Tibial artery (tissue), 4 donors: ENCODE measurements at regions not wholly inside any gene's neighbourhood (a gene's known extent, or its start where the extent isn't known, plus 50 kb on each side); places are given as distances from the start of the nearest gene placed in this dataset.

ENCODE experiments used
- DNase-seq, 2 donors: peaks; one replicate each; pipeline ENCODE4 v3.0.0-alpha.2; 2019
- H3K27ac ChIP-seq, 2 donors: fragments of 200-600 bp; sonication (generic) in 1 of 2; 1 replicate in 1 of 2; 2 replicates in 1 of 2; pipeline ENCODE4 v1.5.1; 2018 to 2019; ENCODE audit warnings: mild to moderate bottlenecking in 1 of 2
- H3K27me3 ChIP-seq, 2 donors: fragments of 200-600 bp; sonication (generic) in 1 of 2; one replicate each; pipeline versions ENCODE4 v1.5.1 to v1.6.0; 2016 to 2019
- H3K36me3 ChIP-seq, 3 donors: fragments of 200-600 bp; sonication (generic) in 2 of 3; one replicate each; pipeline ENCODE4 v1.5.1; 2016 to 2019; ENCODE audit warnings: mild to moderate bottlenecking in 2 of 3
- H3K4me1 ChIP-seq, 4 donors: fragments of 200-600 bp; sonication (generic) in 2 of 4; 1 replicate in 3 of 4; 2 replicates in 1 of 4; pipeline ENCODE4 v1.5.1; 2016 to 2019
- H3K4me3 ChIP-seq, 2 donors: fragments of 200-600 bp; sonication (generic) in 1 of 2; 1 replicate in 1 of 2; 2 replicates in 1 of 2; pipeline ENCODE4 v1.5.1; 2018 to 2019; ENCODE audit warnings: mild to moderate bottlenecking in 2 of 2
- H3K9me3 ChIP-seq, 3 donors: fragments of 200-600 bp; sonication (generic) in 1 of 3; one replicate each; pipeline ENCODE4 v1.5.1; 2016 to 2019
- CTCF ChIP-seq, 2 experiments: fragments of 200-600 bp in 1 of 2; fragments of 450-650 bp in 1 of 2; IDR thresholded peaks; one replicate each; pipeline ENCODE4 v1.5.1; 2017 to 2019; ENCODE audit warnings: antibody characterized with exemption in 2 of 2, mild to moderate bottlenecking in 1 of 2, moderate library complexity in 1 of 2
- intact Hi-C: fragments of 100-400 bp; cut with DNase I; formaldehyde crosslinking; loops from one replicate; pipeline ENCODE4 v1.15.0; 2023; ENCODE audit warnings: low total_unique reads

GRCh38 chr13:29693275-29693945 is 97.9 kb upstream of the SLC7A1 start:
- Histone ChIP-seq H3K27ac (no peak overlapping the region), H3K4me3 (no peak overlapping the region), H3K9me3 (no peaks in the 10 kb centered on the region), H3K36me3 (no peaks in the 10 kb centered on the region), H3K27me3 (no peaks in the 10 kb centered on the region), H3K4me1 (peaks cover 0 to 3% (median 1%) of the 10 kb centered on the region in 4 donors)
- intact Hi-C loops: no loop called here
- DNase-seq: no peak
- TF ChIP-seq CTCF (IDR thresholded peaks at IDR 0.05): no peak

GRCh38 chr13:29689548-29689947 is 94.1 kb upstream of the SLC7A1 start:
- intact Hi-C loops: no loop called here
- no peaks in the 10 kb centered on the region for H3K9me3 ChIP-seq
- no peak for TF ChIP-seq CTCF (IDR thresholded peaks at IDR 0.05)

GRCh38 chr13:29688193-29688592 is 92.7 kb upstream of the SLC7A1 start:
- Histone ChIP-seq H3K27ac (no peak overlapping the region), H3K36me3 (no peaks in the 10 kb centered on the region), H3K9me3 (no peaks in the 10 kb centered on the region), H3K4me1 (peaks cover 0 to 8% (median 6%) of the 10 kb centered on the region in 4 donors), H3K4me3 (no peak overlapping the region), H3K27me3 (no peaks in the 10 kb centered on the region)
- intact Hi-C loops: no loop called here
- TF ChIP-seq CTCF (IDR thresholded peaks at IDR 0.05): no peak
- DNase-seq: no peak

More at GRCh38 chr13:29689548-29689947, 94.1 kb upstream of the SLC7A1 start:
- DNase-seq: no peak
- H3K27me3 ChIP-seq: no peaks in the 10 kb centered on the region
- H3K4me3 ChIP-seq: no peak overlapping the region
- no peaks in the 10 kb centered on the region for H3K36me3 ChIP-seq
- H3K27ac ChIP-seq: no peak overlapping the region
- peaks cover 0 to 8% (median 6%) of the 10 kb centered on the region in 4 donors for H3K4me1 ChIP-seq

- intact Hi-C loops: no loop called here
- Histone ChIP-seq H3K36me3 (no peaks in the 10 kb centered on the region), H3K9me3 (no peaks in the 10 kb centered on the region), H3K27ac (no peak overlapping the region), H3K4me3 (no peak overlapping the region), H3K27me3 (peaks cover 0 to 6% of the 10 kb centered on the region in 2 donors), H3K4me1 (peaks cover 0 to 8% (median 6%) of the 10 kb centered on the region in 4 donors)
- no peak for DNase-seq
- no peak for TF ChIP-seq CTCF (IDR thresholded peaks at IDR 0.05)
These were observed 89.0 kb upstream of the SLC7A1 start for GRCh38 chr13:29684441-29684840.

GRCh38 chr13:29683041-29683440 is 87.6 kb upstream of the SLC7A1 start:
- no peak for DNase-seq
- intact Hi-C loops: no loop called here
- H3K27ac ChIP-seq: no peak overlapping the region
- peaks cover 0 to 3% (median 2%) of the 10 kb centered on the region in 4 donors for H3K4me1 ChIP-seq
- no peak overlapping the region for H3K4me3 ChIP-seq
- H3K36me3 ChIP-seq: no peaks in the 10 kb centered on the region
- H3K9me3 ChIP-seq: no peaks in the 10 kb centered on the region
- no peak for TF ChIP-seq CTCF (IDR thresholded peaks at IDR 0.05)
- peaks cover 0 to 8% of the 10 kb centered on the region in 2 donors for H3K27me3 ChIP-seq
